ENCODE measurements at regions not wholly inside any gene's neighbourhood (a gene's known extent, or its start where the extent isn't known, plus 50 kb on each side); places are given as distances from the start of the nearest gene placed in this dataset.

- no peak for DNase-seq
These were observed 175.8 kb downstream of the QDPR start for GRCh38 chr4:17336069-17336468.

GRCh38 chr4:17335371-17335770, 176.5 kb downstream of the QDPR start:
- DNase-seq: no peak

GRCh38 chr4:17332478-17332877, 179.4 kb downstream of the QDPR start:
- no peak for DNase-seq

- no peak for DNase-seq
These were observed 182.8 kb downstream of the QDPR start for GRCh38 chr4:17329046-17329445.

- DNase-seq: no peak
These were observed 183.6 kb downstream of the QDPR start for GRCh38 chr4:17328141-17328815.

GRCh38 chr4:17327591-17327990, 184.3 kb downstream of the QDPR start:
- DNase-seq: no peak

- no peak for DNase-seq
These were observed 185.1 kb downstream of the QDPR start for GRCh38 chr4:17326756-17327155.

- no peak for DNase-seq
These were observed 186.8 kb downstream of the QDPR start for GRCh38 chr4:17325098-17325497.

GRCh38 chr4:17324386-17324830, 187.5 kb downstream of the QDPR start:
- DNase-seq: peak; percentile 44 to 45

GRCh38 chr4:17323554-17324385, 188.1 kb downstream of the QDPR start:
- no peak for DNase-seq

- DNase-seq: no peak
These were observed 189.4 kb downstream of the QDPR start for GRCh38 chr4:17322514-17322913.

- no peak for DNase-seq
These were observed 191.8 kb downstream of the QDPR start for GRCh38 chr4:17320046-17320445.

- no peak for DNase-seq
These were observed 194.4 kb downstream of the QDPR start for GRCh38 chr4:17317526-17317925.

- no peak for DNase-seq
These were observed 195.3 kb downstream of the QDPR start for GRCh38 chr4:17316566-17316965.

- DNase-seq: no peak
These were observed 196.4 kb downstream of the QDPR start for GRCh38 chr4:17315459-17315858.

- DNase-seq: no peak
These were observed 198.7 kb downstream of the QDPR start for GRCh38 chr4:17313194-17313593.

GRCh38 chr4:17310269-17310652, 201.6 kb downstream of the QDPR start:
- no peak for DNase-seq

- no peak for DNase-seq
These were observed 202.2 kb downstream of the QDPR start for GRCh38 chr4:17309567-17310268.

GRCh38 chr4:17301869-17302268, 210.0 kb downstream of the QDPR start:
- DNase-seq: no peak

GRCh38 chr4:17301266-17301665, 210.6 kb downstream of the QDPR start:
- DNase-seq: no peak

GRCh38 chr4:17296921-17297890, 214.7 kb downstream of the QDPR start:
- DNase-seq: no peak

- DNase-seq: no peak
These were observed 218.0 kb downstream of the QDPR start for GRCh38 chr4:17293901-17294300.

- DNase-seq: no peak
These were observed 223.7 kb downstream of the QDPR start for GRCh38 chr4:17288151-17288550.
